ENCODE measurements at regions not wholly inside any gene's neighbourhood (a gene's known extent, or its start where the extent isn't known, plus 50 kb on each side); places are given as distances from the start of the nearest gene placed in this dataset.

GRCh38 chr21:32834211-32834915 is 62.8 kb upstream of the PAXBP1 start:
- no peak for DNase-seq (ENCODE audit: low read depth in 2 of 2)
- H3K27me3 ChIP-seq (ENCODE audit: control insufficient read depth, insufficient read depth, low read length): no peaks in the 10 kb centered on the region
- no peaks in the 10 kb centered on the region for H3K79me2 ChIP-seq (ENCODE audit: control insufficient read depth, insufficient read depth, low read length)
- no peaks in the 10 kb centered on the region for H4K20me1 ChIP-seq (ENCODE audit: control insufficient read depth, extremely low read depth, insufficient read depth, low read length)
- H3K4me1 ChIP-seq (ENCODE audit: control insufficient read depth, extremely low read depth, insufficient read depth, low read length): peaks cover 3% of the 10 kb centered on the region
- H3K4me3 ChIP-seq (replicated peaks in 1 of 4; ENCODE audit: control extremely low read depth in 1 of 4, insufficient read depth in 1 of 4, low read depth in 3 of 4, low read length in 4 of 4): no peak overlapping the region
- no peaks in the 10 kb centered on the region for H3K36me3 ChIP-seq (ENCODE audit: control insufficient read depth, insufficient read depth, low read length)
- H3K27ac ChIP-seq (ENCODE audit: insufficient read depth, low read length): no peak overlapping the region
- TF ChIP-seq, protein P1, sequence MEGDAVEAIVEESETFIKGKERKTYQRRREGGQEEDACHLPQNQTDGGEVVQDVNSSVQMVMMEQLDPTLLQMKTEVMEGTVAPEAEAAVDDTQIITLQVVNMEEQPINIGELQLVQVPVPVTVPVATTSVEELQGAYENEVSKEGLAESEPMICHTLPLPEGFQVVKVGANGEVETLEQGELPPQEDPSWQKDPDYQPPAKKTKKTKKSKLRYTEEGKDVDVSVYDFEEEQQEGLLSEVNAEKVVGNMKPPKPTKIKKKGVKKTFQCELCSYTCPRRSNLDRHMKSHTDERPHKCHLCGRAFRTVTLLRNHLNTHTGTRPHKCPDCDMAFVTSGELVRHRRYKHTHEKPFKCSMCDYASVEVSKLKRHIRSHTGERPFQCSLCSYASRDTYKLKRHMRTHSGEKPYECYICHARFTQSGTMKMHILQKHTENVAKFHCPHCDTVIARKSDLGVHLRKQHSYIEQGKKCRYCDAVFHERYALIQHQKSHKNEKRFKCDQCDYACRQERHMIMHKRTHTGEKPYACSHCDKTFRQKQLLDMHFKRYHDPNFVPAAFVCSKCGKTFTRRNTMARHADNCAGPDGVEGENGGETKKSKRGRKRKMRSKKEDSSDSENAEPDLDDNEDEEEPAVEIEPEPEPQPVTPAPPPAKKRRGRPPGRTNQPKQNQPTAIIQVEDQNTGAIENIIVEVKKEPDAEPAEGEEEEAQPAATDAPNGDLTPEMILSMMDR (conservative IDR thresholded peaks at IDR 0.05 in 1 of 2, IDR thresholded peaks at IDR 0.05 in 1 of 2; ENCODE audit: low read depth in 1 of 2, low read length in 2 of 2): no peak
- TF ChIP-seq EZH2 (IDR thresholded peaks at IDR 0.05; ENCODE audit: low read length, missing control alignments): no peak
- no peaks in the 10 kb centered on the region for H3K9me3 ChIP-seq (ENCODE audit: control insufficient read depth, insufficient read depth, low read depth, low read length)
- H3K4me2 ChIP-seq (ENCODE audit: extremely low read depth, insufficient read depth, low read length): no peak overlapping the region
- H2AFZ ChIP-seq (ENCODE audit: low read length): no peak overlapping the region
- no peak overlapping the region for H3K9ac ChIP-seq (ENCODE audit: insufficient read depth, low read length)

- Histone ChIP-seq H3K79me2 (ENCODE audit: control insufficient read depth, insufficient read depth, low read length) (no peaks in the 10 kb centered on the region), H3K36me3 (ENCODE audit: control insufficient read depth, insufficient read depth, low read length) (no peaks in the 10 kb centered on the region), H3K4me2 (ENCODE audit: extremely low read depth, insufficient read depth, low read length) (no peak overlapping the region), H3K4me1 (ENCODE audit: control insufficient read depth, extremely low read depth, insufficient read depth, low read length) (peaks cover 3% of the 10 kb centered on the region), H3K9ac (ENCODE audit: insufficient read depth, low read length) (no peak overlapping the region), H3K27ac (ENCODE audit: insufficient read depth, low read length) (no peak overlapping the region), H3K27me3 (ENCODE audit: control insufficient read depth, insufficient read depth, low read length) (peaks cover 4% of the 10 kb centered on the region), H3K4me3 (replicated peaks in 1 of 4; ENCODE audit: control extremely low read depth in 1 of 4, insufficient read depth in 1 of 4, low read depth in 3 of 4, low read length in 4 of 4) (no peak overlapping the region), H2AFZ (ENCODE audit: low read length) (no peak overlapping the region), H4K20me1 (ENCODE audit: control insufficient read depth, extremely low read depth, insufficient read depth, low read length) (no peaks in the 10 kb centered on the region), H3K9me3 (ENCODE audit: control insufficient read depth, insufficient read depth, low read depth, low read length) (no peaks in the 10 kb centered on the region)
- TF ChIP-seq EZH2 (IDR thresholded peaks at IDR 0.05; ENCODE audit: low read length, missing control alignments): no peak
- TF ChIP-seq, protein P1 (conservative IDR thresholded peaks at IDR 0.05 in 1 of 2, IDR thresholded peaks at IDR 0.05 in 1 of 2; ENCODE audit: low read depth in 1 of 2, low read length in 2 of 2): no peak
- DNase-seq (ENCODE audit: low read depth in 2 of 2): no peak
These were observed 63.3 kb upstream of the PAXBP1 start for GRCh38 chr21:32834916-32835235.

DNA sequence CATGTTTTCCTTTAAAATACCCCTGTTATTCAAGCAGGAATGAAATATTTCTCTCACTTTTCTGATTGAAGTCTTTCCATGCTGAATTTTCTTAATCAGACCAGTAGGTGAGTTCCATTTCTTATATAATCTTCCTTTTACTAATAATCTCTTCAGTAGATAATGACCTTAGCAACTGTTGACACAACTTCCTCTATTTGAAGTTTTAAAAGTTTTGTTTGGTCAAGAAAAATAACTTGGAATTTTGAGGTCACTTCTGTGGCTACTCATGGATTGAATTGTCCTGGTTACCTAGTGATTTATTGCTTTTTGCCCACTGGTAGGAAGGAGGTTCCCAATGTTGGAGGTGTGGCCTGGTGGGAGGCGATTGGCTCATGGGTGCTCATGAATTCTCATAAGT is 70.6 kb upstream of the PAXBP1 start:
- Histone ChIP-seq H2AFZ (ENCODE audit: low read length) (no peak overlapping the region), H4K20me1 (ENCODE audit: control insufficient read depth, extremely low read depth, insufficient read depth, low read length) (no peaks in the 10 kb centered on the region), H3K27ac (ENCODE audit: insufficient read depth, low read length) (no peak overlapping the region), H3K79me2 (ENCODE audit: control insufficient read depth, insufficient read depth, low read length) (no peaks in the 10 kb centered on the region), H3K9ac (ENCODE audit: insufficient read depth, low read length) (no peak overlapping the region), H3K9me3 (ENCODE audit: control insufficient read depth, insufficient read depth, low read depth, low read length) (no peaks in the 10 kb centered on the region), H3K27me3 (ENCODE audit: control insufficient read depth, insufficient read depth, low read length) (peaks cover 4% of the 10 kb centered on the region), H3K4me3 (replicated peaks in 1 of 4; ENCODE audit: control extremely low read depth in 1 of 4, insufficient read depth in 1 of 4, low read depth in 3 of 4, low read length in 4 of 4) (no peak overlapping the region), H3K4me1 (ENCODE audit: control insufficient read depth, extremely low read depth, insufficient read depth, low read length) (no peaks in the 10 kb centered on the region), H3K4me2 (ENCODE audit: extremely low read depth, insufficient read depth, low read length) (no peak overlapping the region), H3K36me3 (ENCODE audit: control insufficient read depth, insufficient read depth, low read length) (no peaks in the 10 kb centered on the region)
- TF ChIP-seq, protein P1 (conservative IDR thresholded peaks at IDR 0.05 in 1 of 2, IDR thresholded peaks at IDR 0.05 in 1 of 2; ENCODE audit: low read depth in 1 of 2, low read length in 2 of 2): no peak
- TF ChIP-seq EZH2 (IDR thresholded peaks at IDR 0.05; ENCODE audit: low read length, missing control alignments): no peak
- no peak for DNase-seq (ENCODE audit: low read depth in 2 of 2)
